Testis (tissue), 2 donors: ENCODE measurements at regions not wholly inside any gene's neighbourhood (a gene's known extent, or its start where the extent isn't known, plus 50 kb on each side); places are given as distances from the start of the nearest gene placed in this dataset.

ENCODE experiments used
- DNase-seq: peaks from one replicate; pipeline ENCODE4 v3.0.0-alpha.2; 2019
- H3K27ac ChIP-seq, 2 donors: fragments of 200-600 bp; sonication (generic); one replicate each; pipeline ENCODE4 v1.5.1; 2019
- H3K27me3 ChIP-seq: fragments of 200-600 bp; sonication (generic); one replicate; pipeline ENCODE4 v1.5.1; 2019
- H3K36me3 ChIP-seq: fragments of 200-600 bp; sonication (generic); one replicate; pipeline ENCODE4 v1.5.1; 2017; ENCODE audit warnings: low read depth; ENCODE audit errors: missing control alignments
- H3K4me1 ChIP-seq: fragments of 200-600 bp; sonication (generic); one replicate; pipeline ENCODE4 v1.5.1; 2019
- H3K4me3 ChIP-seq, 2 donors: fragments of 200-600 bp; sonication (generic); one replicate each; pipeline ENCODE4 v1.5.1; 2017 to 2019
- H3K9me3 ChIP-seq: fragments of 200-600 bp; sonication (generic); one replicate; pipeline ENCODE4 v1.5.1; 2017
- POLR2A ChIP-seq: fragments of 450-650 bp; IDR thresholded peaks from one replicate; pipeline ENCODE4 v1.6.1; 2017; ENCODE audit warnings: antibody characterized with exemption, mild to moderate bottlenecking, moderate library complexity
- WGBS, 2 donors: methylation state at CpG; one replicate each; pipeline ENCODE4 v1.1.5; 2018; 5-methylcytosine and 5-hydroxymethylcytosine counted together
- intact Hi-C: fragments of 100-400 bp; cut with DNase I; formaldehyde crosslinking; loops from one replicate; pipeline ENCODE4 v1.15.1; 2023; ENCODE audit warnings: low total_unique reads
- TF ChIP-seq, protein P1 (sequence below), 3 experiments: fragments of 450-650 bp in 2 of 3; fragments of 200-600 bp in 1 of 3; sonication (generic) in 1 of 3; IDR thresholded peaks; one replicate each; pipeline ENCODE4 v1.5.1; 2016 to 2019; ENCODE audit warnings: antibody characterized with exemption in 3 of 3, mild to moderate bottlenecking in 2 of 3, moderate library complexity in 1 of 3

- WGBS, 2 donors: 81 to 84% methylated on average over 24 to 27 of the region's 28 CpGs
- no peak overlapping the region for H3K27ac ChIP-seq
- DNase-seq: peak; percentile 15
- no peaks in the 10 kb centered on the region for H3K36me3 ChIP-seq
- no peak for TF ChIP-seq POLR2A
- TF ChIP-seq, protein P1, sequence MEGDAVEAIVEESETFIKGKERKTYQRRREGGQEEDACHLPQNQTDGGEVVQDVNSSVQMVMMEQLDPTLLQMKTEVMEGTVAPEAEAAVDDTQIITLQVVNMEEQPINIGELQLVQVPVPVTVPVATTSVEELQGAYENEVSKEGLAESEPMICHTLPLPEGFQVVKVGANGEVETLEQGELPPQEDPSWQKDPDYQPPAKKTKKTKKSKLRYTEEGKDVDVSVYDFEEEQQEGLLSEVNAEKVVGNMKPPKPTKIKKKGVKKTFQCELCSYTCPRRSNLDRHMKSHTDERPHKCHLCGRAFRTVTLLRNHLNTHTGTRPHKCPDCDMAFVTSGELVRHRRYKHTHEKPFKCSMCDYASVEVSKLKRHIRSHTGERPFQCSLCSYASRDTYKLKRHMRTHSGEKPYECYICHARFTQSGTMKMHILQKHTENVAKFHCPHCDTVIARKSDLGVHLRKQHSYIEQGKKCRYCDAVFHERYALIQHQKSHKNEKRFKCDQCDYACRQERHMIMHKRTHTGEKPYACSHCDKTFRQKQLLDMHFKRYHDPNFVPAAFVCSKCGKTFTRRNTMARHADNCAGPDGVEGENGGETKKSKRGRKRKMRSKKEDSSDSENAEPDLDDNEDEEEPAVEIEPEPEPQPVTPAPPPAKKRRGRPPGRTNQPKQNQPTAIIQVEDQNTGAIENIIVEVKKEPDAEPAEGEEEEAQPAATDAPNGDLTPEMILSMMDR (IDR thresholded peaks at IDR 0.05): no peak
- no peak overlapping the region for H3K4me3 ChIP-seq
- no peaks in the 10 kb centered on the region for H3K27me3 ChIP-seq
- intact Hi-C loops: no loop called here
- H3K4me1 ChIP-seq: no peaks in the 10 kb centered on the region
- H3K9me3 ChIP-seq: no peaks in the 10 kb centered on the region
Measured at GRCh38 chr1:25033828-25034705, 104.0 kb upstream of the RUNX3 start.

DNA sequence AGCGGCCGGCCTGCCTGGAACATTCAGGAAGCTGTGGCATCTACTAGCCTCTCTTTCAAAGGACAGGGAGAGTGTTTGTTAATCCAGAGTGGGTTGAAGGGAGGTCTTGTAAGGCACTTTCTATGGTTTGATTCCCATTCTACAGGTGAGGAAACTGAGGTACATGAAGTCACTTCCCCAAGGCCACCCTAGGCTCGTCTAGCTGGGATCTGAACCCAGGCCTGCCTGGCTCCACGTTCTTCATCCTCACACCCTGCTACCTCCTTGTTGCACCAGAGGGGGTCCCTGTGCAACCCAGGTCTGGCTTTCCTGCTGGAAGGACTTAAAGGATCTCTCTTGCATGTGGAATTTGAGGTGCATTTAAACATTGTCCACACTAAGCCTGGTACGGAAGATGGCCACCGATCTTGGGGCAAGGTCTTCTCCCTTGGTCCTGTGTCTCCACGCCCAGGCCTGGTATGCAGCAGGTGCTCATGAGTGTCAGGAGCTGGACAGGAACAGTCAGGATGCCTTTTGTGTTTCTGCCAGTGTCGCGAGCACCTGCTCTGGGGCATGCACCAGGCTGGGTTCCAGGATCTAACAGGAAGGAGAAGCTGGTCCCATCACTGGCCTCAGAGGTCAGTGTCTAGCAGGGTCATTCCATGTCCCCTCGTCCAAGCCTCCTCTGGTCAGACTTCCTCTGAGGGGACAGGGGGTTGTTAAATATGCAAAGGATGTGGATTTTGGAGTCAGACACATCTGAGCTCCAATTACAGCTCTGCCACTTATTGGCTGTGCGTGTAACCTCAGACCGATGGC lies 103.2 kb upstream of the RUNX3 start:
- WGBS, 2 donors: 86 to 89% methylated on average over 10 to 12 of the region's 12 CpGs
- no peaks in the 10 kb centered on the region for H3K9me3 ChIP-seq
- no peak for DNase-seq
- H3K4me1 ChIP-seq: no peaks in the 10 kb centered on the region
- H3K27me3 ChIP-seq: no peaks in the 10 kb centered on the region
- H3K36me3 ChIP-seq: no peaks in the 10 kb centered on the region
- H3K27ac ChIP-seq: no peak overlapping the region
- intact Hi-C loops: no loop called here
- no peak overlapping the region for H3K4me3 ChIP-seq
- TF ChIP-seq, protein P1 (IDR thresholded peaks at IDR 0.05): no peak
- no peak for TF ChIP-seq POLR2A

DNA sequence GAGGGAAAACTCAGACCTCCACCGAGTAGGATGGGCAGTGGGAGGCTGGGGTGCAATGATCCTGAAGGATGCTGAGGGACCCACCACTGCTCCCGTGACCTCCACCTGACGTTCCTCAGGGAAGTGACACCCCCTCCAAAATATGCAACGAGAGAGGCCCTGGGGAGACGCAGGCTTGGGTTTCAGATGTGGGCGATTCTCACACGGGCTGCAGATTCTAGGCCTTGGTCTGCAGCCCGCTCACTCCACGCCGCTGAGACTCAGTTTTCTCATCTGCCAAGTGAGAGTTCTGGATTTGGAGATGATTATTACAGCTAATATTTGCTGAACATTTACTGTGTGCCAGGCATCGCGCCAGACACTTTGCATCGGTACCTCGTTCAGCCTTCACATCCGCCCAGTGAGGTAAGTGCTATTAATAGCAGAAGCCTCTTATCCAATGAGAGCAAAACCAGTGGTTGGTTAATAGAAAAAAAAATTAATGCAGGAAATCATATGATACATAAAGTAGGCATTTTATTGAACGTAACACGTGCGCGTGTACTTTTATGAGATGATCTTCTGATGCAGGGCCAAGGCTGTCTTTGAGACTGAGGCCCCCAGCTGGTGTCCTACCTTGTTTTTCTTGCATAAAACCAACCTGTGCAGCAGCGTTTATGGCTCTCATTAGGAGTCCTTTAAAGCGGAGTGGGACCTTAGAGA lies 102.0 kb upstream of the RUNX3 start:
- no peak for TF ChIP-seq POLR2A
- TF ChIP-seq, protein P1 (IDR thresholded peaks at IDR 0.05): no peak
- intact Hi-C loops: no loop called here
- no peak for DNase-seq

GRCh38 chr1:25031601-25031965 lies 101.5 kb upstream of the RUNX3 start:
- intact Hi-C loops: no loop called here
- Histone ChIP-seq H3K27ac (no peak overlapping the region), H3K9me3 (no peaks in the 10 kb centered on the region), H3K36me3 (no peaks in the 10 kb centered on the region), H3K27me3 (no peaks in the 10 kb centered on the region), H3K4me1 (no peaks in the 10 kb centered on the region), H3K4me3 (no peak overlapping the region)
- no peak for DNase-seq
- TF ChIP-seq POLR2A: no peak
- TF ChIP-seq, protein P1 (IDR thresholded peaks at IDR 0.05): no peak
- WGBS, 2 donors: 65 to 70% methylated on average over 8 of the region's 8 CpGs

More for the DNA sequence above, 102.0 kb upstream of the RUNX3 start:
- no peak overlapping the region for H3K4me3 ChIP-seq
- WGBS, 2 donors: 69 to 70% methylated on average over 21 of the region's 21 CpGs
- H3K27me3 ChIP-seq: no peaks in the 10 kb centered on the region
- no peaks in the 10 kb centered on the region for H3K36me3 ChIP-seq
- no peaks in the 10 kb centered on the region for H3K4me1 ChIP-seq
- no peak overlapping the region for H3K27ac ChIP-seq
- H3K9me3 ChIP-seq: no peaks in the 10 kb centered on the region
